Adrenal gland (tissue), 9 donors: ENCODE measurements at regions not wholly inside any gene's neighbourhood (a gene's known extent, or its start where the extent isn't known, plus 50 kb on each side); places are given as distances from the start of the nearest gene placed in this dataset.

Experiments used
- DNase-seq, 7 donors: peaks; one replicate each; pipeline ENCODE4 v3.0.0-alpha.2; 2019 to 2020
- H3K27ac ChIP-seq, 5 donors: fragments of 200-600 bp; sonication (generic) in 4 of 5; 1 replicate in 3 of 5; 2 replicates in 2 of 5; pipeline versions ENCODE4 v1.5.1 to v1.8.0; 2016 to 2020; ENCODE audit warnings: mild to moderate bottlenecking in 1 of 5
- H3K27me3 ChIP-seq: fragments of 200-600 bp; 2 replicates; pipeline ENCODE4 v1.8.0; 2021
- H3K36me3 ChIP-seq, 2 donors: fragments of 200-600 bp; replicated peaks in 1 of 2; 1 replicate in 1 of 2; 2 replicates in 1 of 2; pipeline versions ENCODE4 v1.5.1 to v1.8.0; 2018 to 2022
- H3K4me1 ChIP-seq, 2 donors: fragments of 200-600 bp; replicated peaks in 1 of 2; 1 replicate in 1 of 2; 2 replicates in 1 of 2; pipeline versions ENCODE4 v1.5.1 to v1.8.0; 2018 to 2021
- H3K4me3 ChIP-seq, 4 donors: fragments of 200-600 bp; sonication (generic) in 3 of 4; one replicate each; pipeline ENCODE4 v1.5.1; 2016 to 2018
- H3K9me3 ChIP-seq, 3 donors: fragments of 200-600 bp; sonication (generic) in 1 of 3; replicated peaks in 1 of 3; 1 replicate in 2 of 3; 2 replicates in 1 of 3; pipeline versions ENCODE4 v1.5.1 to v1.8.0; 2016 to 2021
- POLR2A ChIP-seq, 2 donors: fragments of 450-650 bp; IDR thresholded peaks; one replicate each; pipeline ENCODE4 v1.6.1; 2017; ENCODE audit warnings: antibody characterized with exemption in 2 of 2, mild to moderate bottlenecking in 2 of 2, moderate library complexity in 1 of 2
- WGBS, 4 donors: extraction: QIAGEN DNeasy Blood & Tissue Kit in 2 of 4; methylation state at CpG; one replicate each; pipeline versions ENCODE4 v1.1.5 to v1.1.7; 2013 to 2017; 5-methylcytosine and 5-hydroxymethylcytosine counted together
- intact Hi-C, 2 donors: fragments of 100-400 bp; cut with DNase I; formaldehyde crosslinking; loops; one replicate each; pipeline versions ENCODE4 v1.14.1 to v1.15.0; 2022 to 2023
- TF ChIP-seq, protein P1 (sequence below), 6 experiments: fragments of 450-650 bp in 4 of 6; fragments of 200-600 bp in 2 of 6; sonication (generic) in 1 of 6; IDR thresholded peaks; 1 replicate in 5 of 6; 2 replicates in 1 of 6; pipeline versions ENCODE4 v1.5.1 to v1.8.0; 2016 to 2021; ENCODE audit warnings: antibody characterized with exemption in 6 of 6, mild to moderate bottlenecking in 2 of 6, moderate library complexity in 1 of 6
- donor health status: healthy with polysubstance abuse.
- donor health status: Bipolar disorder and iron deficiency.
- donor health status: DM: yes; HTN: yes; CAD: no.
- donor health status: DM: no; HTN: no; CAD: no.
- donor health status: DM: no; HTN: no; CAD: no.

DNA sequence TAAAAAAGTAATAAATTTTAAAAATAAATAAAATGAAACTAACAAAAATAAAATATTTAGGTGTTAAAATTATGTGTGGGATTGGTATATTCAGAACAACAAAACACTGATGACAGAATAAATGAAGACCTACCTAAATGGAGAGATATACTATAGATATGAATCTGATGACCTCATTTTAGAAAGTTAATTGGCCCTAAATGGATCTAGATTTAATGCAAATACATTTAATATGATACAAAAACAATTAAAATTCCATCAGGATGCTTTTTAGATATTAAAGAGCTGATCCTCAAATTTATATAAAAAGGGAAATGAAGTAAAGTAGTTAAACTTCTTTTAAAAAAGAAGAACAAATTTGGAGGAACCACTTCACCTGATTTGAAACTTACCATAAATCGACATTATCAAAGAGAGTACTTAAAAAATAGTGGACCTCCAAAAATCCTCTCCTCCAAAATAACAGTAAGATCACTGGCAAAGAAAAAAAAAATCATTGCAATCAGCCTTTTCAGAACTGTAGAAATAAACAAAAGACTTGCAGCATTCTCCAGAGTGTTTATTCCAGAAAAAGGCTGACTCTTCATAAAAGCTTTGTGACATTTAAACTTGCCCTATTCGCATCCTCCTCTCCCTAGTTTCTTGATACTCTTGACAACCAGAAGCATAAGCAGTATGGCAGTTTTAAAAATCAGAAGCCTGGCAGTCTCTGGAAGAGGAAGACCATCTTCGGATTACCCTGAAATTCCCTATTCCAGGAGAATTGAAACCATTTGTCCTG lies 125.9 kb upstream of the AKR1E2 start:
- DNase-seq = no peak
- WGBS, 4 donors = 64 to 83% (median 78%) methylated on average over 3 of the region's 3 CpGs
- Histone ChIP-seq H3K36me3 (no peaks in the 10 kb centered on the region), H3K4me3 (no peak overlapping the region), H3K27ac (no peak overlapping the region), H3K4me1 (no peaks in the 10 kb centered on the region), H3K9me3 (no peaks in the 10 kb centered on the region), H3K27me3 (no peaks in the 10 kb centered on the region)
- TF ChIP-seq, protein P1, sequence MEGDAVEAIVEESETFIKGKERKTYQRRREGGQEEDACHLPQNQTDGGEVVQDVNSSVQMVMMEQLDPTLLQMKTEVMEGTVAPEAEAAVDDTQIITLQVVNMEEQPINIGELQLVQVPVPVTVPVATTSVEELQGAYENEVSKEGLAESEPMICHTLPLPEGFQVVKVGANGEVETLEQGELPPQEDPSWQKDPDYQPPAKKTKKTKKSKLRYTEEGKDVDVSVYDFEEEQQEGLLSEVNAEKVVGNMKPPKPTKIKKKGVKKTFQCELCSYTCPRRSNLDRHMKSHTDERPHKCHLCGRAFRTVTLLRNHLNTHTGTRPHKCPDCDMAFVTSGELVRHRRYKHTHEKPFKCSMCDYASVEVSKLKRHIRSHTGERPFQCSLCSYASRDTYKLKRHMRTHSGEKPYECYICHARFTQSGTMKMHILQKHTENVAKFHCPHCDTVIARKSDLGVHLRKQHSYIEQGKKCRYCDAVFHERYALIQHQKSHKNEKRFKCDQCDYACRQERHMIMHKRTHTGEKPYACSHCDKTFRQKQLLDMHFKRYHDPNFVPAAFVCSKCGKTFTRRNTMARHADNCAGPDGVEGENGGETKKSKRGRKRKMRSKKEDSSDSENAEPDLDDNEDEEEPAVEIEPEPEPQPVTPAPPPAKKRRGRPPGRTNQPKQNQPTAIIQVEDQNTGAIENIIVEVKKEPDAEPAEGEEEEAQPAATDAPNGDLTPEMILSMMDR (IDR thresholded peaks at IDR 0.05) = no peak
- no peak for TF ChIP-seq POLR2A (IDR thresholded peaks at IDR 0.05)
- intact Hi-C loops = no loop called here

DNA sequence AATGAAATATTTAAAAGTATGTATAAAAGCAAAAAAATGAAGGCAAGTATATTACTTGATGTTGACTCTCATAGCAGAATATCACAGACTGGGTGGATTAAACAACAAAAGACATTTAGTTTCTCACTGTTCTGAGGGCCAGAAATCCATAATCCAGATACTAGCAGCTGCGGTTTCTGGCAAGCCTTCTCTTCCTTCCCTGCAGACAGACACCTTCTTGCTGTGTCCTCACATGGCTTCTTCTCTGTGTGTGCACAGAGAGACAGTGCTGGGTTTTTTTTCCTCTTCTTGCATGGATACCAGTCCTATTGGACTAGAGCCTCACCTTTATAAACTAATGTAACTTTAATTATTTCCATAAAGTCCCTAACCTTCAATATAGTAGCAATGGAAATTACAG lies 127.9 kb upstream of the AKR1E2 start:
- TF ChIP-seq, protein P1 (IDR thresholded peaks at IDR 0.05) = no peak
- no peak for TF ChIP-seq POLR2A (IDR thresholded peaks at IDR 0.05)
- WGBS, 4 donors = 47 to 79% (median 68%) methylated on average over 1 of the region's 1 CpG
- intact Hi-C loops = no loop called here
- Histone ChIP-seq H3K4me3 (no peak overlapping the region), H3K36me3 (no peaks in the 10 kb centered on the region), H3K9me3 (no peaks in the 10 kb centered on the region), H3K27me3 (no peaks in the 10 kb centered on the region), H3K4me1 (no peaks in the 10 kb centered on the region), H3K27ac (no peak overlapping the region)
- no peak for DNase-seq

DNA sequence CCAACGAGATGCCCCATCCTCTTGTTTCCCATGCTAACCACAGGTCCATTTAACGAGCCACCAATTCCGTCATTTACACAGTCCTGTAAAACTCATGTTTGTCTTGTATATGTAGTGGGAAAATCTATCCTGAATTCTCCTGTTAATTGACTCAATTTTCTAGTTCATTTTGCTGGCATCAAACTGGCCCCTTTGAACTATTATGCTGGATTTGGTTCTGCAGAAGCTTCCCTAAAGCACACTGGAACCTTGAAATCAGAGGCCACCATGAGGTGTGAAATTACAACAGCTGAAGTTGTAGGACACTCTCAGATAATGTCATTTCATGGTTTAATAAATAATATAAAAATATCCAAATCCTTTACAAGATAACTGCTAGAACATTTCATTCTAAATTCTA lies 129.8 kb upstream of the AKR1E2 start:
- 77 to 82% (median 80%) methylated on average over 3 of the region's 3 CpGs for WGBS, 4 donors
- Histone ChIP-seq H3K36me3 (no peaks in the 10 kb centered on the region), H3K27ac (no peak overlapping the region), H3K4me1 (no peaks in the 10 kb centered on the region), H3K4me3 (no peak overlapping the region), H3K9me3 (no peaks in the 10 kb centered on the region), H3K27me3 (no peaks in the 10 kb centered on the region)
- TF ChIP-seq, protein P1 (IDR thresholded peaks at IDR 0.05) = no peak
- no peak for TF ChIP-seq POLR2A (IDR thresholded peaks at IDR 0.05)
- no peak for DNase-seq
- intact Hi-C loops = no loop called here

DNA sequence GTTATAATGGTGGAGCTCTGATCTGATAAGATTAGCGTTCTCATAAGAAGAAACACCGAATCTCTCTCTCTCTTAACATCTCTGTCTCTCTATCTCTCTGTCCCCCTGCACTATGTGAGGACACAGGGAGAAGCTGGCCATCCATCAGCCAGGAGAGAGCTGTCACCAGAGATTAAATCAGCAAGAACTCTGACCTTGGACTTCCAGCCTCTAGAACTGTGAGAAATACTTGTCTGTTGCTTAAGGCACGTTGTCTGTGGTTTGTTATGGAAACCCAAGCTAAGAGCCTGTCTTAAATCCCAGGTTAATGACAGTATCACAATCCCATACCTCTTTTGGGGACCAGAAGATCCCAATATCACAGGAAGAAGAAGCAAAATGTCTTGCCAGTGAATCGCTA lies 132.0 kb upstream of the AKR1E2 start:
- intact Hi-C loops = no loop called here
- Histone ChIP-seq H3K27me3 (no peaks in the 10 kb centered on the region), H3K27ac (no peak overlapping the region), H3K4me3 (no peak overlapping the region), H3K9me3 (no peaks in the 10 kb centered on the region), H3K36me3 (no peaks in the 10 kb centered on the region), H3K4me1 (no peaks in the 10 kb centered on the region)
- no peak for DNase-seq
- TF ChIP-seq, protein P1 (IDR thresholded peaks at IDR 0.05) = no peak
- TF ChIP-seq POLR2A (IDR thresholded peaks at IDR 0.05) = no peak
- WGBS, 4 donors = 55 to 64% (median 61%) methylated on average over 4 of the region's 4 CpGs
